ENCODE measurements at regions not wholly inside any gene's neighbourhood (a gene's known extent, or its start where the extent isn't known, plus 50 kb on each side); places are given as distances from the start of the nearest gene placed in this dataset.

DNA sequence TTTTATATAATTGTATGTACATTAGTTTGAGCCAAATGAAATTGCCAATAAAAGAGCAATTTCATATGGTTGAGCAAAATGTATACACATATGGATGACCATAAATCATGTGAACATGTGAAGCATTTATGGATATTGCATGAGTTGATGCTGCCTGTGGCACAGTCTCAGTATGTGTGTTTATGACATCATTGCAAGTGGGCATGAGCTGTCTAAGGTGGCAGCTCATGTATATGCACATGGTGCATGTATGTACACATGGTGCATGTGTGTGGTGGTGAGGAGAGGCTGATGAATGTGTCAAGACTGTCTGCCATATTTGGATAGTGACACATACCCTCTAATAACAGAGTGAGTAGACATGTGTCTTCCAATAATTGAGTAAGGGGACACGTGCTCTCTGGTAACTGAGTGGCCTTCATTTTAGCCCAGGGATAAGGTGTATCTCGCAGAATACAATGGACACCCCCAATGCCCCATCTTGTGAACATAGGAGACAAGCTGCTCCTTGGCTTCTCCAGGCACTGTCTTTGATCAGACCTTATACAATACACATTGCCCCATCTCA is 208.8 kb downstream of the DHX35 start:
- TF ChIP-seq, protein P1, sequence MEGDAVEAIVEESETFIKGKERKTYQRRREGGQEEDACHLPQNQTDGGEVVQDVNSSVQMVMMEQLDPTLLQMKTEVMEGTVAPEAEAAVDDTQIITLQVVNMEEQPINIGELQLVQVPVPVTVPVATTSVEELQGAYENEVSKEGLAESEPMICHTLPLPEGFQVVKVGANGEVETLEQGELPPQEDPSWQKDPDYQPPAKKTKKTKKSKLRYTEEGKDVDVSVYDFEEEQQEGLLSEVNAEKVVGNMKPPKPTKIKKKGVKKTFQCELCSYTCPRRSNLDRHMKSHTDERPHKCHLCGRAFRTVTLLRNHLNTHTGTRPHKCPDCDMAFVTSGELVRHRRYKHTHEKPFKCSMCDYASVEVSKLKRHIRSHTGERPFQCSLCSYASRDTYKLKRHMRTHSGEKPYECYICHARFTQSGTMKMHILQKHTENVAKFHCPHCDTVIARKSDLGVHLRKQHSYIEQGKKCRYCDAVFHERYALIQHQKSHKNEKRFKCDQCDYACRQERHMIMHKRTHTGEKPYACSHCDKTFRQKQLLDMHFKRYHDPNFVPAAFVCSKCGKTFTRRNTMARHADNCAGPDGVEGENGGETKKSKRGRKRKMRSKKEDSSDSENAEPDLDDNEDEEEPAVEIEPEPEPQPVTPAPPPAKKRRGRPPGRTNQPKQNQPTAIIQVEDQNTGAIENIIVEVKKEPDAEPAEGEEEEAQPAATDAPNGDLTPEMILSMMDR (conservative IDR thresholded peaks at IDR 0.05; ENCODE audit: control insufficient read depth, insufficient read depth, low read depth, low read length): no peak
- no peak overlapping the region for H3K4me3 ChIP-seq (ENCODE audit: control insufficient read depth, low read depth, low read length)
- no peak for DNase-seq (ENCODE audit: low read depth)

DNA sequence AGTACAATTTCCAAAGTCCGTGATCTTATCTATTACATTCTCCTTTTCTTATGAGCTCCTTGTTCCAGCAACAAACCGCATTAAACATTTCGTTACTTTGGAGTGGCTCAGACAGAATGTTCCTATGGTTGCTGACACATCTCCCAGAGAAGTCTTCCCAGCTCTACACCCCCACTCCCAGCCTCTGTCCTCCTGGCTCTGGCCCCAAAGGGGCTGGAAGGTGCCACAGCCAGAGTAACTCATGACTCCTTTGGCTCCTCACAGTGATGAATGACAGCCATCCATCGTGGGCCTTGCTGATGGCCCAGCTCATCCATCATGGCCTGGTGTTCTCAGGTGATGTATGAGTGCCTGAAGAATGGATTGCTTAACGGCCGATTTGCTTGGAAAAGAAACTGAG is 203.0 kb downstream of the DHX35 start:
- TF ChIP-seq, protein P1 (conservative IDR thresholded peaks at IDR 0.05; ENCODE audit: control insufficient read depth, insufficient read depth, low read depth, low read length): no peak
- DNase-seq (ENCODE audit: low read depth): no peak
- H3K4me3 ChIP-seq (ENCODE audit: control insufficient read depth, low read depth, low read length): no peak overlapping the region

DNA sequence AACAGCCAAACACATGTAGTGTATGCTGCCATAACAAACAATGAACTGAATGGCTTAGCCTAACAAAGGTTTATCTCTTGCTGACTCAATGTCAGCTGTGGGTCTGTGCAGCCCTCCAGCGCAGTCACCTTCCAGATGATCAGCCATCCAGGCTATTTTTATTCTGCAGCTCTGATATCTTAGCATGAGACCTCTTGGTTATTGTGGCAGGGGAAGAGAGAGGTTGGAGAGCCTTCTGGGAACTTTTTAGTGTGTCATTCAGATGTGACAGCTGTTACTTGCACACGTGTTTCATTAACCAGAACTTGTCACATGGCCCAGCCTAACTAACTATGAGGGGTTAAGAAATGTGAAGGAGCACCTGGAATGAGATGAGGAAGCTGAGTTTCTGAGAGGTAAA is 202.5 kb downstream of the DHX35 start:
- DNase-seq (ENCODE audit: low read depth): no peak
- TF ChIP-seq, protein P1 (conservative IDR thresholded peaks at IDR 0.05; ENCODE audit: control insufficient read depth, insufficient read depth, low read depth, low read length): no peak

DNA sequence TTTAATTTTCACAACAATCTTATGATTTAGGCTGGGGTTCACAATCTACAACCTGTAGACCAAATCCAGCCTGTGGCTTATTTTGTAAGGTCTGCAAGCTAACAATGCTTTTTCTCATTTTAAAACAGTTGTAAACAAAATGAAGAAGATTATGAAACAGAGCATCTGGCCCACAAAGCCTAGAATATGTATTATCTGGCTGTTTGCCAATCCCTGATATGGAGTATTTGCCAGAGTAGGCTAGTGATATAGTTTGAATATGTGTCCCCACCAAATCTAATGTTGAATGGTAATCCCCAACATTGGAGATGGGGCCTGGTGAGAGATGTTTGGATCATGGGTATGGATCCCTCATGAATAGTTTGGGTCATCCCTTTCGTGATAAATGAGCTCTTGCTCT is 201.8 kb downstream of the DHX35 start:
- TF ChIP-seq, protein P1 (conservative IDR thresholded peaks at IDR 0.05; ENCODE audit: control insufficient read depth, insufficient read depth, low read depth, low read length): no peak
- DNase-seq (ENCODE audit: low read depth): no peak
- no peak overlapping the region for H3K4me3 ChIP-seq (ENCODE audit: control insufficient read depth, low read depth, low read length)

More for the DNA sequence above, 202.5 kb downstream of the DHX35 start:
- no peak overlapping the region for H3K4me3 ChIP-seq (ENCODE audit: control insufficient read depth, low read depth, low read length)

DNA sequence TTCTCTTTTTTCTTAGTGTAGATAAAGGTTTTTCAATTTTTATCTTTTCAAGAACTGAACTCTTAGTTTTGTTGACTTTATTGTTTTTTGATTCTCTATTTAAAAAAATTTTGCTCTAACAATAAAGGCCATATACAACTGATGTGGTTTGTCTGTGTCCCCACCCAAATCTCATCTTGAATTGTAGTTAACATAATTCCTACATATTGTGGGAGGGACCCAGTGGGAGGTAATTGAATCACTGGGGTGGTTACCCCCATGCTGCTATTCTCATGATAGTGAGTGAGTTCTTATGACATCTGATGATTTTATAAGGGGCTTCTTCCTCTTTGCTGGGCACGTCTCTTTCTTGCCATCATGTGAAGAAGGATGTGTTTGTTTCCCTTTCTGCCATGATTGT is 199.8 kb downstream of the DHX35 start:
- no peak for DNase-seq (ENCODE audit: low read depth)
- no peak overlapping the region for H3K4me3 ChIP-seq (ENCODE audit: control insufficient read depth, low read depth, low read length)
- TF ChIP-seq, protein P1 (conservative IDR thresholded peaks at IDR 0.05; ENCODE audit: control insufficient read depth, insufficient read depth, low read depth, low read length): no peak

DNA sequence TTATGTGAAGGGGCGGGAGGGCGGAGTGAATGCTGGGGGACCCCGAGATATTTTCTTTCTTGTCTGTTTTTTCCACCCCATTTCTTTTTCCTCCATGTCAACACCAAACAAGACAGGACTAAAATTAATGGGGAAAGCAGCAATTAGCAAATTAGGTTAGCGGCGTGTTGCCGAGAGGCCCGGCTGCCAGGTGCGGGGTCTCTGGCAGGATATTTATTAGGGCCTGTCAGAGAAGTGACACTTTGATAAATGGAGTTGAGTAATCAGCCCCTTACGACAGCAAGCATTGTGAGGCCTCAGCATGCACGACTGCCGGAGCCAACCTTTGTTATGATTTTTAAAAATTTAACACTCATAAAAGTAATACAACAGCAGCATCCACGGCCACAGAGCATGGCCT is 193.8 kb downstream of the DHX35 start:
- no peak for DNase-seq (ENCODE audit: low read depth)
- no peak overlapping the region for H3K4me3 ChIP-seq (ENCODE audit: control insufficient read depth, low read depth, low read length)
- TF ChIP-seq, protein P1 (conservative IDR thresholded peaks at IDR 0.05; ENCODE audit: control insufficient read depth, insufficient read depth, low read depth, low read length): no peak

DNA sequence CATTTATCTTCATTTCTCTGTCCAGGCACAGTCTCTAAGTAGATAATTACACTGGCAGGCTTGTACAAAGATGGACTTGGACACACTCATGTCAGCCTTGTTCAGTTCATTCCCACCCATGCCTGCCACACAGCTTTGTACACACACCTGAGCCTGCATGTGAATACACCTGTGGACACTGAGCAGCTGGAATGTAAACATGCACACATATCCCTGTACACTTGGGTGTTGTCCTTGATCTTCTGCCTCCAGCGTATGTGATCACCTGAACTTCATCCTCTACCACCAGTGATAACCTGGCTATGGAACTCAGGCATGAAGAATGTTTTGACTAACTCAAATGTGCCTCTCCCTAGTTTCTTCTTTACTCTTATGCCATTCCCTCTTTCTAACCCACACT is 190.6 kb downstream of the DHX35 start:
- no peak for DNase-seq (ENCODE audit: low read depth)
- H3K4me3 ChIP-seq (ENCODE audit: control insufficient read depth, low read depth, low read length): no peak overlapping the region
- TF ChIP-seq, protein P1 (conservative IDR thresholded peaks at IDR 0.05; ENCODE audit: control insufficient read depth, insufficient read depth, low read depth, low read length): no peak
